ENCODE measurements at regions not wholly inside any gene's neighbourhood (a gene's known extent, or its start where the extent isn't known, plus 50 kb on each side); places are given as distances from the start of the nearest gene placed in this dataset.
A peak's percentile ranks its signal among the peaks of the same experiment; 100 is the strongest.

- DNase-seq (ENCODE audit: low spot score) = no peak
Measured at GRCh38 chr1:188397521-188397920, 1568.8 kb downstream of the PLA2G4A start.

DNA sequence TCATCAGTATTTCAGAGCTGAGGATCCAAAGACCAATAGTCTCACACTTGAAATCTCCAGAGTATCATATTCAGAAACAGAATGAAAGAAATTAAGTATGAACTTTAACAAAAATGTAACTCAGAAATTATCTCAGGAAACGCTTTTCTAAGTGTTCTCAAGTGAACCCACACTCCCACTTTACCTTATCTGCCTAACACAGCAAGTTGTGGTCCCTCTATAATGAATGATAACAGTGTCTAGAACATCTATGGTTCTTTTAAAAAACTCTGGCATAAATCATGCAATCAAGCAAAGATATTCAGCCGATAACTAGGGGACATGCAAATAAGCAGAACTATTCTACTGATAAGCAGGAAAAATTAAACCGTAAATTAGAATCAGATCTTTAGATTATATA is 1574.2 kb downstream of the PLA2G4A start:
- no peak for DNase-seq (ENCODE audit: low spot score)

- DNase-seq (ENCODE audit: low spot score) = peak; percentile 89
Measured at GRCh38 chr1:188406636-188407035, 1577.9 kb downstream of the PLA2G4A start.

DNA sequence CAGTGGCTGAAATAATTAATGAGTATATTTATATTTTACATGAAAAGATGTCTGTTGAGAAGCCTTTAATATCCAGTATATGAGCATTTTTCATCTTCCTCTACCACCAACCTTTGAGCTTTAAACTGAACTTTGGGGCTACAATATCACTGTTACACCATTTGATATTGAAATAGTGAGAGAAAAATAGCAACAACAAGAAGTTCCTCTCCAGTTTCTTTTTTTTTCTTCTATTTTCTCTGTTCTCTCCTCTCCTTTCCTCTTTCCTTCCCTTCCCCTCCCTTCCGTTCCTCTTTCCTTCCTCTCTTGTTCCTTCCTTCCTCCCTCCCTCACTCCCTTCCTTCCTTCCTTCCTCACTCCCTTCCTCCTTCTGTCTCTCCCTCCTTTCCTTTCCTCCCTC is 1591.4 kb downstream of the PLA2G4A start:
- DNase-seq (ENCODE audit: low spot score) = no peak

- DNase-seq (ENCODE audit: low spot score) = no peak
Measured at GRCh38 chr1:188423073-188423472, 1594.3 kb downstream of the PLA2G4A start.

- DNase-seq (ENCODE audit: low spot score) = no peak
Measured at GRCh38 chr1:188424176-188424575, 1595.4 kb downstream of the PLA2G4A start.

- DNase-seq (ENCODE audit: low spot score) = no peak
Measured at GRCh38 chr1:188425687-188426086, 1596.9 kb downstream of the PLA2G4A start.

DNA sequence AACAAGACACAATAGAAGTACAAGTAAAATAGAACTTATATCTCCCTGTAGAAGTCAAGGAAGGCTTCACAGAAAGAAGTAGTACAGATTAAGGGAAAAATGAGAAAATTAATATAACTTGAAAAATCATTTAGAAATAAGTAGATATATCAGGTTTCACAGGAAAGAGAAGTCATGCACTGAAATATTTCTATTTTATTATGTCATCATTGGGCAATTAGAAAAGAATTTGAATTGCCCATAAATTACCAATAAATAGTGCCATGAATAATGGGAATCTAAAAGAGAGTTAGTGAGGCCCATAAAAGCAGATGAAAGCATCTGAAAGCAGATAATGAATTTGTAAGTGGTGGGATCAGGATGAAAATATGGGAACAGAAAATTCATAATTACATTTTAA is 1597.8 kb downstream of the PLA2G4A start:
- no peak for DNase-seq (ENCODE audit: low spot score)

DNA sequence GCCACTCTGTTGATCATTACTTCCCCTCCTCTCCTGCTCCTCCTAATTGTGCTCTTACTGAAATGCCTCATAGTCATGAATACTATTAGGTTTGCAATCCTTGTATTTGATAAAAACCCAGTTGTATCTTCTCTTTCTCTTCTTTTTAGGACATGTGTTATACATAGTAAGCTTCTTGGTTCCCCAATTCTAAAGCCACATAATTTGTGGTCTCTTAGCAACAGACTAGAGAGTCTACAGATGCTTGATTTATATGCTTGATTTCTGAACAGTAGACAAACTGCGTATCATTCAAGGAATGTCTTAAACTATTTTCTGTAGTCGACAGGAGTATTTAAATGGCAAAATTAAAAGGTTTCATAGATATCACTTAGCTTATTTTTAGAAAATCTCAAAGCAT is 1598.9 kb downstream of the PLA2G4A start:
- DNase-seq (ENCODE audit: low spot score) = no peak

DNA sequence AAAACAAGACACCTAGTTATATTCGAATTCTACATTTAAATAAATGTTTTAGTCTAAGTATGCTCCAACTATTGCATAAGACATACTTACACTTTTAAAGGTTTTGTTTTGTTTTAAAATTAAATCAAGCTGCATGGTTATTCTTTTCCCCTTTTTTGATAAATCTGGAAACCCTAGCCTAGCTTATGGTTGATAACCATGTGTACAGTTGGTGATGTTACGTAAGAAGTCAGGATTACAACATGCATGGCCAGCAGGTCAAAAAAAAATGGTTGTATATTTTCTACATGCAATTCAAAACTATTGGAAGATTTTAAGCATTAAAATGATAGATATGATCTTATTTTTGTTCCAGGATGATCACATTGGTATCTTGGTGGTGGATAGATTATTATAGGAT is 1600.6 kb downstream of the PLA2G4A start:
- DNase-seq (ENCODE audit: low spot score) = no peak

DNA sequence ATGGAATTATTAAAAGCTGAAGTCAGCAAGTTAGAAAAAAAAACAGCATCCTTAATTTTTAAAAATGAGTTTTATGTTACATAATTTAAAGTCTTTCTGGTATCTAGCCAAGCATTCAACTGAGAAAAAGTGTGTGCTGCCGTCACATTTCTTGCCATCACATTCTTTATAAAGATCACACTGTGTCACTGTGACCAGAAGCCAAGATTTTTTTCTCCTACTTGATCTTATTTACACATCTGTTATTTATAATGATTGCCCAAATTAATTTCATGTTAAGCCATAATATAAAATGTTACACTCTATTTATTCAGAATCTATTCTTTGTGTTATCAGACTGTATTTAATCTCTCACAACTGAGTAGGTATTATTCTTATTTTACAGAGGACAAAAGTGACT is 1603.7 kb downstream of the PLA2G4A start:
- DNase-seq (ENCODE audit: low spot score) = no peak

DNA sequence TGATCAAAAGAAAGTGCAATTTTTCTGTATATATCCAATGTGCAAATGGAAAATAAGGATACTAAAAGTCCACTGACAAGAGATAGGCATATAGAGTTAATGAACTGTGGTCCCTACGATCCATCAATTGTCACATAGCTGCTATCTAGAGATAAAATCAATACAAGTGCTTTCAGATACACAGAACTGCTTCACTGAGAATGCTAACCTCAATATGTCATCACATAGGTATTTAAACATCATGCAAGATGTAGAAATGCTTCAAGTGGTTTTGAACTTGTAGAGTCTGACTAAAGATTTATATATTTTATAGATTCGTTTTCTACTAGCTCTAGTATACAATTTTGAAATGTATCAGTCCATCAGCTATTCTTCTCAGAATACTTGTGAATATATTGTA is 1604.7 kb downstream of the PLA2G4A start:
- no peak for DNase-seq (ENCODE audit: low spot score)

DNA sequence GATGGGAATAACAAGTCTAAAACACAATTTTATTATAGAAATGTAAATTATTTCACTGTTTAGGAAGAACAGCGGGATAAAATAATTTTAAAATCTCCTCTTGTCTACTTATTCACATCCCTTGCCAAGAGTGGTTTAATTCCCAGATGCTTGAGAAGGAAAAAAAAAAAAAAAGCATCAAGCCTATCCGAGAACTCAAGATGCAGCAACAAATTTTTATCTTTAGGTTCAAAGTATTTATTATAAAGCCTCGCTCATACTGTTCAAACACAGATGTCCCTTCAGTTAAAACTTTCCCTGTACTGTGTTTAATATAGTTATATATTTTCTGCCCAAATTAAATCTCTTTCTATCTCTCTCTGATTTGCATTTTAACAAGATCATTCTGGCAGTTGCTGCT is 1615.8 kb downstream of the PLA2G4A start:
- DNase-seq (ENCODE audit: low spot score) = peak; percentile 88

DNA sequence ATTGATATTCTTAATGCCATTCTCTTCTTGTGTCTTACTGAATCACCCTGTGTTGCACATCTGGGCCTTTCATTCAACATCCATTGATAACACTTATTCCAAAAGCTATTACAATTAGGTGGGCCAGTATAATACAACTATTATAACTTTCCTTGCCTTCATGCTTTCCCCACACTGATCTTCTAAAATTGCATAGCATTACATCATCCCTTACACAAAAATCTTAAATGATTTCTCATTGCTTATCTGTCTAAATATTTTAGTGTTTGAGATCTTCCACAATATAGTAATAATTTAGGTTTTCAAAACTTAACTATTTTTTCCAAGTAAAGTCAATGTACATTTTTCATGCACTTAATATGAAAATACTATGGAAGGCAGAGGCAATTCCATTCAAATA is 1634.1 kb downstream of the PLA2G4A start:
- DNase-seq (ENCODE audit: low spot score) = no peak

DNA sequence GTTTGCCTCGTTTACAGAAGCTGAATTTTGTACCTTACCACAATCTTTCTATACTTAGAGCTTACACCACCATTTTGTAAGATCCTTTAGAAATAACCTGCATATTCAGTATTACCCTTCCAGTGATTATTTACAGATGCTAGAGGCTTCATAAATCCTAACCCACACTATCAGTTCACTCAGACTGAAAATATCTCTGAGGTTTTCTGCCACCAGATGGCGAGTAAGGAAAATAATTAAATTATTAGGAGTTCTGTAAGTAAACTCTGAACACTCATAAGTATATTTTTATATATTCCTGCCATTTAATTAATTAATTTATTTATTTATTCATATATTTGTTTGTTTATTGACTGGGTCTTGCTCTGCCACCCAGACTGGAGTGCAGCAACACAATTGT is 1635.2 kb downstream of the PLA2G4A start:
- no peak for DNase-seq (ENCODE audit: low spot score)

DNA sequence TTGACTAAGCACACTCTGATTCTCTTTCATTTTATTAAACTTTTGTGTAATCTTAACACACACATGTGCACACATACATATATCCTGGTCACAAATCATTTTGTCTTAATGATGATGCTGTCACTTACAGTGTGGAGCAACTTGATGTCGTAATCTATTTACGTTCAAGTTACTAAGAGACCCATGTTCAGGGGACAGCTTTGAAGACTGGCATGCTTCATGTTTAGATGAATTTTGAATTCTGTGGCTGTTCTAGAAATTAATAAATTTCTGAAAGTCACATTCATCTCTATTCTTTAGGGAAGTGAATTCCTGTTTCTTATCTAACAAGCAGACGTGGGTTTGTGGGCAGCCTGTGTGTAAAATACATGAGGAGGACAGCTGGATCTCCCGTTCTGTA is 1637.8 kb downstream of the PLA2G4A start:
- no peak for DNase-seq (ENCODE audit: low spot score)

GRCh38 chr1:188476606-188477005 is 1647.9 kb downstream of the PLA2G4A start:
- DNase-seq (ENCODE audit: low spot score) = no peak

DNA sequence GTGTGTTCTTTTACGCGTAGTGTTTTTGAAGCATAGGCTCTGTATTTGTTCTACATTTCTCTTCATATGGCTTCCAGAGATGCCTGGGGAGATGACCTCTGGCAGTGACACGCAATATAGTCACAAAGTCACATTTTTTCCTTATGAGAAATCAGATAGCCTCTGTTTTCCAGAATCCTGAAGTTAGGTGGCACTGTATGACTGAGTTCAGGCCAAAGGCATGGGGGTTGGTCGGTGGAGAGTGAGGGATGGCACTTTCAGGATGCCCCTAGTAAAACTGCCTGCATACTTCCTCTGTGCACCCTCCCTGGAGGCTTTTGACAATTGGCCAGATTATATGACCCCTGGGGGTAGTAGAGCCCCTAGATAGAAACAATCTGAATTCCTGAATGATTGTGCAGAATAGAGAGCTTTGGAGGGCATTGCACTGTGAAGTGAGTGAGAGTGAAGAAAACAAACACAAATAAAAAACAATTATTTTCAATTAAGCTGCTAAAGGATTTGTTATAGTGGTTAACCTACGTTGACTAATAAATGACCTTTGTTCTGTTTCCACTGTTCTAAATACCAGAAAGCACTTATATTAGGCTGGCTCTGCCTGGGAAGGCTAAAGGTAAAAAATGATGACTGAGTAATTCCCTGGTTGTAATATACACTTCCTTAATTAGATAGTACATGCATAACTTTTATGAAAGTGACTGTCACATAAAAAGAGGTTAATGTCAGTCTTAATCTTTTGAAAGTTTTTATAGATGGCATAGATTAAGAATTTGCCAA is 1660.8 kb downstream of the PLA2G4A start:
- no peak for DNase-seq (ENCODE audit: low spot score)

DNA sequence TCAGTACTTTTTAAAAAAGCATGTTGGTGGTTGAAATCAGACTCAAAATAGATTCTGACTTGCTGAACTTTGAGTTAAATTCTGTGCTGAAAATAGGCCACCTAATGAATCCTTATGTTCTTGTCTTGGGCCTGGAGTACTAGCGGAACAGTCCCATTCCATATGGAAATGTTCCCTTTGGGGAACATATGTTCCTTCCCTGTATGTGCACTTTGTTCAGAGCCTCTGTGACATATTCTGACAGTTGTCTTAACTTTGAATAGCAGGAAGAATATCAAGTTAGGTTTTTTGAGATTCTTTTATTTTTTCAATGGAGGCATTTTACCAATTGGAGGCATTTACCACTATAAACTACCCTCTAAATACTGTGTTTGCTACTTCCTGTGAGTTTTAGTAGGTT is 1667.8 kb downstream of the PLA2G4A start:
- no peak for DNase-seq (ENCODE audit: low spot score)

DNA sequence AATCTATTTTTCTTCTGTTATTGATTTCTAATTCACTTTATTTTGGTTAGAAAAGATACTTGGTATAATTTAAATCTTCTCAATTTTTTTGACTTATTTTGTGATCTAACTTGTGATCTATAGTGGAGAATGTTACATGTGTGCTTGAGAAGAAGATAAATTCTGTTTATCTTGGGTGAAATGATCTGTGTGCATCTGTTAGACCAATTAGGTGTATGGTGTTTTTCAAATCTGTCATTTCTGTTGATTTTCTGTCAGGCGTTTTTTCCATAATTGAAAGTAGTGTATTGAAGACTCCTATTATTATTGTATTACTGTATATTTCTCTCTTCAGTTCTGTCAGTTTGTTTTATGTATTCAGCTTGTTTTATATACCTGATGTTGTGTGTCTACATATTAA is 1668.3 kb downstream of the PLA2G4A start:
- no peak for DNase-seq (ENCODE audit: low spot score)

DNA sequence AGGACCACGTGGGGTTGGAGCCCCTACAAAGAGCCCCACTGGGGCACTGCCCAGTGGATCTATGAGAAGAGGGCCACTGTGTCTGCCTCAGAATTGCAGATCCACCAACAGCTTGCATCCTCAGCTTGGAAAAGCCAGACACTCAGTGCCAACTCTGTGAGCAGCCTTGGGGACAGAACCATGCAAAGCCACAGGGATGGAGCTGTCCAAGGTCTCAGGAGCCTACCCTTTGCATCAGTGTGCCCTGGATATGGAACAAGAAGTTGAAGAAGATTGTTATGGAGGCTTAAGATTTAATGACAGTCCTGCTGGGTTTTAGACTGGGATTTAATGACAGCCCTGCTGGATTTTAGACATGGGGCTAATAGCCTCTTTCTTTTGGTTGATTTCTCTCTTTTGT is 1670.9 kb downstream of the PLA2G4A start:
- DNase-seq (ENCODE audit: low spot score) = peak; percentile 8

- DNase-seq (ENCODE audit: low spot score) = no peak
Measured at GRCh38 chr1:188514917-188515316, 1686.2 kb downstream of the PLA2G4A start.

GRCh38 chr1:188517139-188517538 is 1688.4 kb downstream of the PLA2G4A start:
- DNase-seq (ENCODE audit: low spot score) = no peak

DNA sequence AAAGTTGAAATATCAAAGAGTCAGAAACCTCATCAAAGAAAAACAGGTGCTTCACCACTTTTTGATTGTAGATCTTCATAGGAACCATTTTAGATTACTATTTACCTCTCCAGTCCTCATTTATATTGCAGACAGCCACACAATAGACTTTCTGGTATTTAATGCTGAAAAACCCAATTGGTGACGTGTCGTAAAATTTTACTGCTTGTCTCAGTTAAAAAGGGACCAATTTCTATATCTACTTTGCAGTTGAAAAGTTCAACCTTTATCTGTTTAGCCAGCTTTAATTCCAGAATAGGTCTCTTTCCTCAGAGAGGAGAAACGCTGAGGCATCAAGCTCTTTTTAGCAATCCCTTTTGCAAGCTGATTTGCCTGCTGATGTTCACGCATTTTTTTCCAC is 1722.4 kb downstream of the PLA2G4A start:
- peak; percentile 1 for DNase-seq (ENCODE audit: low spot score)

All from umbilical cord (tissue), 1 donor.